HepG2 (cell line): ENCODE measurements at regions not wholly inside any gene's neighbourhood (a gene's known extent, or its start where the extent isn't known, plus 50 kb on each side); places are given as distances from the start of the nearest gene placed in this dataset.

ENCODE experiments used
- ATAC-seq: fragments of 200-7000 bp; cut with Tn5 transposase; 3 replicates; pipeline ENCODE4 v1.9.1; 2020; ENCODE audit warnings: mild to moderate bottlenecking, moderate library complexity
- BruUV-seq: library from RNA; stranded (reverse); fragments of 400-500 nt; replicated peaks from 2 replicates; lab custom pipeline; 2021; lab: Mats Ljungman, UMichigan
- CTCF ChIA-PET: fragments of 300-600 bp; formaldehyde crosslinking; extraction: SDS; loops from one replicate; lab custom pipeline; 2021; ENCODE audit warnings: low total read pairs, inconsistent platforms, low intra/inter-chr PET ratio; lab: Yijun Ruan, JAX
- POLR2A ChIA-PET: fragments of 350-600 bp; sonication (Branson Sonifier 250); formaldehyde crosslinking; loops from one replicate; lab custom pipeline; 2020; ENCODE audit warnings: antibody characterized with exemption, inconsistent platforms; lab: Yijun Ruan, JAX
- DNase-seq: peaks from one replicate; pipeline ENCODE4 v3.0.0-alpha.2; 2015; ENCODE audit warnings: low spot score
- FAIRE-seq: peaks from 3 replicates; lab custom pipeline; 2011; peaks lifted over from hg19 to GRCh38; lab: Jason Lieb, UNC
- H2AFZ ChIP-seq: one replicate; pipeline ENCODE4 v1.6.1; 2011; ENCODE audit warnings: low read length, inconsistent platforms
- H3K27ac ChIP-seq: fragments of 300-600 bp; 3 replicates; pipeline ENCODE4 v1.8.0; 2011; ENCODE audit warnings: mixed run types, mild to moderate bottlenecking, mixed read lengths, low read length, inconsistent platforms; ENCODE audit not compliant: insufficient read depth; ENCODE audit errors: extremely low read length
- H3K27me3 ChIP-seq, 2 experiments: fragments of 200-600 bp in 1 of 2; 2 replicates in 1 of 2; 3 replicates in 1 of 2; pipeline versions ENCODE4 v1.6.0 to v1.8.0; 2011; ENCODE audit warnings: low read length in 2 of 2, mild to moderate bottlenecking in 2 of 2, moderate library complexity in 2 of 2, inconsistent platforms in 1 of 2; ENCODE audit not compliant: insufficient read depth in 2 of 2, control insufficient read depth in 1 of 2
- H3K36me3 ChIP-seq, 2 experiments: fragments of 200-600 bp in 1 of 2; replicated peaks in 1 of 2; 2 replicates in 1 of 2; 3 replicates in 1 of 2; pipeline versions ENCODE4 v1.5.1 to v1.8.0; 2011; ENCODE audit warnings: low read length in 2 of 2, inconsistent platforms in 1 of 2; ENCODE audit not compliant: insufficient read depth in 2 of 2, control insufficient read depth in 1 of 2
- H3K4me1 ChIP-seq: 2 replicates; pipeline ENCODE4 v1.5.1; 2012; ENCODE audit warnings: low read length, inconsistent platforms; ENCODE audit not compliant: insufficient read depth
- H3K4me2 ChIP-seq: 2 replicates; pipeline ENCODE4 v1.6.0; 2011; ENCODE audit warnings: low read depth, low read length, inconsistent platforms
- H3K4me3 ChIP-seq, 3 experiments: fragments of 200-600 bp in 1 of 3; sonication (generic), shearing (Covaris generic) in 1 of 3; replicated peaks in 1 of 3; 2 replicates each; pipeline ENCODE4 v1.5.1; 2011 to 2016; ENCODE audit warnings: low read length in 3 of 3, inconsistent platforms in 2 of 3, low read depth in 2 of 3, mild to moderate bottlenecking in 2 of 3, control low read depth in 1 of 3, mixed read lengths in 1 of 3; ENCODE audit not compliant: insufficient read depth in 1 of 3
- H3K79me2 ChIP-seq: one replicate; pipeline ENCODE4 v1.6.1; 2011; ENCODE audit warnings: low read length, inconsistent platforms; ENCODE audit not compliant: insufficient read depth
- H3K9ac ChIP-seq: 2 replicates; pipeline ENCODE4 v1.6.0; 2011; ENCODE audit warnings: mild to moderate bottlenecking, low read depth, low read length, inconsistent platforms; ENCODE audit not compliant: insufficient read depth
- H3K9me3 ChIP-seq: 2 replicates; pipeline ENCODE4 v1.5.1; 2012; ENCODE audit warnings: mild to moderate bottlenecking, low read length
- H4K20me1 ChIP-seq: 2 replicates; pipeline ENCODE4 v1.6.0; 2011; ENCODE audit warnings: inconsistent platforms, mild to moderate bottlenecking, low read length, moderate library complexity; ENCODE audit not compliant: insufficient read depth
- ARNT ChIP-seq: fragments of 450-650 bp; IDR thresholded peaks from 2 replicates; pipeline ENCODE4 v1.6.1; 2017
- CEBPB ChIP-seq: IDR thresholded peaks from 2 replicates; pipeline ENCODE4 v1.6.1; 2011; ENCODE audit warnings: low read depth, low read length, improper control_type of control experiment, borderline replicate concordance
- CEBPG ChIP-seq: IDR thresholded peaks from 2 replicates; pipeline ENCODE4 v1.6.1; 2016
- HDAC1 ChIP-seq: sonication (generic); formaldehyde crosslinking; IDR thresholded peaks from 2 replicates; pipeline ENCODE4 v1.5.1; 2020; ENCODE audit warnings: mild to moderate bottlenecking, missing genetic modification reagents
- JUNB ChIP-seq: sonication (generic); formaldehyde crosslinking; IDR thresholded peaks from 2 replicates; pipeline ENCODE4 v1.8.0; 2022; ENCODE audit warnings: missing genetic modification reagents, mild to moderate bottlenecking, borderline replicate concordance
- MIER3 ChIP-seq: IDR thresholded peaks from 2 replicates; pipeline ENCODE4 v1.6.1; 2016; ENCODE audit warnings: missing compliant biosample characterization, borderline replicate concordance
- MXD4 ChIP-seq: IDR thresholded peaks from 2 replicates; pipeline ENCODE4 v1.6.1; 2016; ENCODE audit warnings: mild to moderate bottlenecking, missing biosample characterization, missing genetic modification reagents
- YEATS2 ChIP-seq: sonication (generic); formaldehyde crosslinking; IDR thresholded peaks from 2 replicates; pipeline ENCODE4 v1.4.0; 2020; ENCODE audit warnings: missing genetic modification reagents, borderline replicate concordance
- ZNF354B ChIP-seq: sonication (generic); formaldehyde crosslinking; IDR thresholded peaks from 2 replicates; pipeline ENCODE4 v1.8.0; 2022; ENCODE audit warnings: mild to moderate bottlenecking, missing genetic modification reagents
- ZNF468 ChIP-seq: sonication (generic); formaldehyde crosslinking; IDR thresholded peaks from 2 replicates; pipeline ENCODE4 v1.8.0; 2022; ENCODE audit warnings: mild to moderate bottlenecking, moderate library complexity, missing genetic modification reagents
- ZNF570 ChIP-seq: sonication (generic); formaldehyde crosslinking; IDR thresholded peaks from 2 replicates; pipeline ENCODE4 v1.4.0; 2020; ENCODE audit warnings: mild to moderate bottlenecking, missing genetic modification reagents, borderline replicate concordance
- ZNF644 ChIP-seq: IDR thresholded peaks from 2 replicates; pipeline ENCODE4 v1.6.1; 2016; ENCODE audit warnings: low read depth
- ZNF749 ChIP-seq: sonication (generic); formaldehyde crosslinking; IDR thresholded peaks from 2 replicates; pipeline ENCODE4 v1.8.0; 2022; ENCODE audit warnings: mild to moderate bottlenecking, missing genetic modification reagents, moderate library complexity, borderline replicate concordance
- ZNF792 ChIP-seq: IDR thresholded peaks from 2 replicates; pipeline ENCODE4 v1.6.1; 2016
- WGBS: methylation state at CpG from one replicate; pipeline ENCODE4 v1.1.6; 2017; ENCODE audit warnings: low lambda C conversion rate; 5-methylcytosine and 5-hydroxymethylcytosine counted together
- in situ Hi-C: cut with HindIII; loops from 2 replicates; pipeline ENCODE4 v1.10.0; 2017; ENCODE audit warnings: low pct_unique_long_range_greater_than_20kb; ENCODE audit not compliant: extremely low pct_ligation_motif_present
- intact Hi-C: fragments of 100-400 bp; cut with micrococcal nuclease; formaldehyde crosslinking; loops from one replicate; pipeline ENCODE4 v1.10.0; 2022; ENCODE audit not compliant: unreplicated experiment
- TF ChIP-seq, protein P1 (sequence below): sonication (generic); formaldehyde crosslinking; IDR thresholded peaks from 2 replicates; pipeline ENCODE4 v1.4.0; 2020; ENCODE audit warnings: mild to moderate bottlenecking, missing genetic modification reagents
- TF ChIP-seq, protein P2 (sequence below), 2 experiments: sonication (generic) in 1 of 2; formaldehyde crosslinking in 1 of 2; IDR thresholded peaks; 2 replicates each; pipeline versions ENCODE4 v1.5.1 to v1.6.1; 2011 to 2020; ENCODE audit warnings: borderline replicate concordance in 1 of 2, low read depth in 1 of 2, low read length in 1 of 2, mild to moderate bottlenecking in 1 of 2, missing genetic modification reagents in 1 of 2, moderate library complexity in 1 of 2

DNA sequence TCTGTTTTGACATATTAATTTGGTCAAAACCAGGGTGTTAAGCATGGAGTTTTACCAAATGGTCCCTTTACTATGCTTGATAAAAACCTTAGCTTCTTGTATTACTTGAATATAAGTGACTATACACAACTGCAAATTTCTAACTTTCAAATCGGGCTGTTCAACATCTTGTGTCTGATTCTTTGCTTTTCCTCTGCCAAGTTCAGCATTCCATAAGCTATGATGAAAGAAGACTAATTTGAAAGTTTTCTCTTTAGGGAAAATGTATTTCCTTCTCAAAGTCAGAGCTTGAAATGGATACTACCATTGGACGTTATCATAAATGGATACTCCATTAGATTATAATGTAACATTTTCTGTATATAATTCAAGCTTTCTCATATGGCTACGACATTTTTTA, 792.9 kb downstream of the EFNA5 start:
- no TSS peak for BruUV-seq
- Histone ChIP-seq H4K20me1 (no peaks in the 10 kb centered on the region), H3K4me2 (no peak overlapping the region), H3K9ac (no peak overlapping the region), H3K4me3 (no peak overlapping the region), H3K27me3 (no peaks in the 10 kb centered on the region; a peak in 1 of 5 replicates), H2AFZ (no peak overlapping the region), H3K9me3 (no peaks in the 10 kb centered on the region), H3K4me1 (no peaks in the 10 kb centered on the region), H3K36me3 (no peaks in the 10 kb centered on the region)
- intact Hi-C loops = loop anchor here (10.0 kb wide), 1 partner anchor 753 kb away; no protein-coding TSS in a partner anchor
- DNase-seq = no peak
- 0% methylated on average over 3 of the region's 3 CpGs for WGBS
- POLR2A ChIA-PET = no interaction called here
- TF ChIP-seq ZNF644 (CRISPR knock-in tag) = no peak
- no peak for TF ChIP-seq MXD4 (CRISPR knock-in tag)
- TF ChIP-seq HDAC1 (CRISPR knock-in tag) = no peak
- TF ChIP-seq ZNF354B = no peak
- no peak for TF ChIP-seq MIER3
- no peak for TF ChIP-seq ZNF792 (CRISPR knock-in tag)
- no peak for TF ChIP-seq ZNF749
- no peak for TF ChIP-seq ZNF570
- TF ChIP-seq ARNT = no peak
- TF ChIP-seq JUNB (CRISPR knock-in tag) = no peak
- no peak for TF ChIP-seq ZNF468 (CRISPR knock-in tag)
- no peak for TF ChIP-seq YEATS2 (CRISPR knock-in tag)
- TF ChIP-seq, all 625 proteins: peak for 0
- CTCF ChIA-PET = no interaction called here
- Histone ChIP-seq H3K79me2 (no peaks in the 10 kb centered on the region), H3K27ac (no peak overlapping the region)
- FAIRE-seq (no peak), ATAC-seq (no peak)
- in situ Hi-C loops = no loop called here

DNA sequence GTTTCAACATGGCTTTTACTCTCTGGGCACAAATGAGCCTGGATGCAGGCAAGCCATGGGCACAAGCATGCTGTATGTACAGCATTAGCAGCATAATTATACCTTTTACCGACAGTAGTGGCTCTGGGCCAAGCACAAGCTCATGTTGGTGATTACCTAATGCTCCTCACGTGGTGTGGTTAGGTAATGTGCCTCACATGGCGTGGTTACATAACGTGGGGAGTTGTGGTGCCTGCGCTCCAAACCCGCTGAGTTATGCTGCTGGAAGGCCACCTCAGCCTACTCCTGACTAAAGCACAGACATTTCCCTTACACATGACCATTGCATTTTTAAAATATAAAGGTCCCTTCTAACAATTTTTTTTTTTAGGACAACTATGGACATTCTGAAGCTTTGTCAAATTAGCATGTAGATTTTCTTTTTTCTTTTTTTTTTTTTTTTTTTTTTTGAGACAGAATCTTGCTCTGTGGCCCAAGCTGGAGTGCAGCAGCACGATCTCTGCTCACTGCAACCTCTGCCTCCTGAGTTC, 794.0 kb downstream of the EFNA5 start:
- H2AFZ ChIP-seq = no peak overlapping the region
- no peak overlapping the region for H3K4me3 ChIP-seq
- POLR2A ChIA-PET = no interaction called here
- peak; percentile 41 for DNase-seq
- no peak overlapping the region for H3K4me2 ChIP-seq
- ATAC-seq = no peak
- no peaks in the 10 kb centered on the region for H3K4me1 ChIP-seq
- no peaks in the 10 kb centered on the region for H4K20me1 ChIP-seq
- no TSS peak for BruUV-seq
- CTCF ChIA-PET = no interaction called here
- no peaks in the 10 kb centered on the region for H3K36me3 ChIP-seq
- intact Hi-C loops = loop anchor here (1.0 to 10.0 kb wide), 3 partner anchors 422 to 752 kb away; no protein-coding TSS in a partner anchor
- no peaks in the 10 kb centered on the region; a peak in 1 of 5 replicates for H3K27me3 ChIP-seq
- in situ Hi-C loops = no loop called here
- 22% methylated on average over 3 of the region's 7 CpGs for WGBS
- no peak overlapping the region for H3K27ac ChIP-seq
- no peak overlapping the region for H3K9ac ChIP-seq
- no peaks in the 10 kb centered on the region for H3K79me2 ChIP-seq
- no peak for FAIRE-seq
- H3K9me3 ChIP-seq = no peaks in the 10 kb centered on the region
- TF ChIP-seq CEBPB = 0 out of 2 replicates have a peak, but pooled peaks have one; percentile 2
- 0 out of 2 replicates have a peak, but pooled peaks have one; percentile 14 for TF ChIP-seq CEBPG (CRISPR knock-in tag)
- TF ChIP-seq, protein P1, sequence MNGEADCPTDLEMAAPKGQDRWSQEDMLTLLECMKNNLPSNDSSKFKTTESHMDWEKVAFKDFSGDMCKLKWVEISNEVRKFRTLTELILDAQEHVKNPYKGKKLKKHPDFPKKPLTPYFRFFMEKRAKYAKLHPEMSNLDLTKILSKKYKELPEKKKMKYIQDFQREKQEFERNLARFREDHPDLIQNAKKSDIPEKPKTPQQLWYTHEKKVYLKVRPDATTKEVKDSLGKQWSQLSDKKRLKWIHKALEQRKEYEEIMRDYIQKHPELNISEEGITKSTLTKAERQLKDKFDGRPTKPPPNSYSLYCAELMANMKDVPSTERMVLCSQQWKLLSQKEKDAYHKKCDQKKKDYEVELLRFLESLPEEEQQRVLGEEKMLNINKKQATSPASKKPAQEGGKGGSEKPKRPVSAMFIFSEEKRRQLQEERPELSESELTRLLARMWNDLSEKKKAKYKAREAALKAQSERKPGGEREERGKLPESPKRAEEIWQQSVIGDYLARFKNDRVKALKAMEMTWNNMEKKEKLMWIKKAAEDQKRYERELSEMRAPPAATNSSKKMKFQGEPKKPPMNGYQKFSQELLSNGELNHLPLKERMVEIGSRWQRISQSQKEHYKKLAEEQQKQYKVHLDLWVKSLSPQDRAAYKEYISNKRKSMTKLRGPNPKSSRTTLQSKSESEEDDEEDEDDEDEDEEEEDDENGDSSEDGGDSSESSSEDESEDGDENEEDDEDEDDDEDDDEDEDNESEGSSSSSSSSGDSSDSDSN (CRISPR knock-in tag) = no peak
- TF ChIP-seq, protein P2, sequence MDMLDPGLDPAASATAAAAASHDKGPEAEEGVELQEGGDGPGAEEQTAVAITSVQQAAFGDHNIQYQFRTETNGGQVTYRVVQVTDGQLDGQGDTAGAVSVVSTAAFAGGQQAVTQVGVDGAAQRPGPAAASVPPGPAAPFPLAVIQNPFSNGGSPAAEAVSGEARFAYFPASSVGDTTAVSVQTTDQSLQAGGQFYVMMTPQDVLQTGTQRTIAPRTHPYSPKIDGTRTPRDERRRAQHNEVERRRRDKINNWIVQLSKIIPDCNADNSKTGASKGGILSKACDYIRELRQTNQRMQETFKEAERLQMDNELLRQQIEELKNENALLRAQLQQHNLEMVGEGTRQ (IDR thresholded peaks at IDR 0.05; ENCODE audit: low read depth, low read length) = 0 out of 2 replicates have a peak, but pooled peaks have one; percentile 38
- TF ChIP-seq, protein P2 (CRISPR knock-in tag; IDR thresholded peaks at IDR 0.05; ENCODE audit: borderline replicate concordance) = peak; percentile 56; the same call in 1 of the 2 replicates
